H1 (cell line): ENCODE measurements at regions not wholly inside any gene's neighbourhood (a gene's known extent, or its start where the extent isn't known, plus 50 kb on each side); places are given as distances from the start of the nearest gene placed in this dataset.

Experiments used
- CTCF ChIA-PET: fragments of 300-600 bp; sonication (Branson Sonifier 250); formaldehyde crosslinking; loops from one replicate; lab custom pipeline; 2021; ENCODE audit not compliant: partially characterized antibody; lab: Charles Lee
- POLR2A ChIA-PET: fragments of 300-600 bp; sonication (Branson Sonifier 250); formaldehyde crosslinking; loops from one replicate; lab custom pipeline; 2021; ENCODE audit warnings: inconsistent platforms; ENCODE audit not compliant: partially characterized antibody; lab: Charles Lee
- DNase-seq, 2 experiments: peaks; one replicate each; pipeline versions ENCODE4 v3.0.0 to v3.0.0-alpha.2; 2010 to 2022; ENCODE audit warnings: low spot score in 2 of 2, low read depth in 1 of 2, mixed read lengths in 1 of 2
- FAIRE-seq: peaks from 2 replicates; lab custom pipeline; 2011; peaks lifted over from hg19 to GRCh38; lab: Jason Lieb, UNC
- H2AFZ ChIP-seq: 2 replicates; pipeline ENCODE4 v1.8.1; 2012; ENCODE audit warnings: low read length, inconsistent platforms
- H2AK5ac ChIP-seq: 2 replicates; pipeline ENCODE4 v1.6.1; 2013; ENCODE audit warnings: low read depth, low read length
- H2BK120ac ChIP-seq: replicated peaks from 2 replicates; pipeline ENCODE3; 2013; ENCODE audit warnings: low read depth, low read length, inconsistent platforms
- H2BK12ac ChIP-seq: 2 replicates; pipeline ENCODE4 v1.6.1; 2013; ENCODE audit warnings: low read depth, low read length
- H2BK15ac ChIP-seq: 2 replicates; pipeline ENCODE4 v1.6.1; 2013; ENCODE audit warnings: low read length
- H2BK20ac ChIP-seq: 2 replicates; pipeline ENCODE4 v1.6.1; 2013; ENCODE audit warnings: low read length
- H2BK5ac ChIP-seq: 2 replicates; pipeline ENCODE4 v1.6.1; 2013; ENCODE audit warnings: low read depth, low read length
- H3K14ac ChIP-seq: 2 replicates; pipeline ENCODE4 v1.6.1; 2013; ENCODE audit warnings: inconsistent platforms; ENCODE audit not compliant: insufficient read length
- H3K18ac ChIP-seq: 2 replicates; pipeline ENCODE4 v1.6.1; 2013; ENCODE audit warnings: low read length; ENCODE audit errors: extremely low read depth
- H3K23ac ChIP-seq: 2 replicates; pipeline ENCODE4 v1.6.1; 2013; ENCODE audit warnings: inconsistent platforms; ENCODE audit not compliant: insufficient read length
- H3K23me2 ChIP-seq: 2 replicates; pipeline ENCODE4 v1.6.1; 2013; ENCODE audit warnings: low read depth, low read length
- H3K27ac ChIP-seq: 2 replicates; pipeline ENCODE4 v1.6.1; 2011; ENCODE audit warnings: low read depth, low read length, inconsistent platforms
- H3K27me3 ChIP-seq, 4 experiments: replicated peaks in 1 of 4; 1 replicate in 1 of 4; 2 replicates in 3 of 4; pipeline versions ENCODE4 v1.6.1 to v1.8.1; 2011 to 2013; ENCODE audit warnings: low read length in 3 of 4, mild to moderate bottlenecking in 3 of 4, inconsistent platforms in 2 of 4, mixed read lengths in 2 of 4, moderate library complexity in 1 of 4; ENCODE audit not compliant: control insufficient read depth in 3 of 4, insufficient read depth in 3 of 4; ENCODE audit errors: extremely low read depth in 1 of 4
- H3K36me3 ChIP-seq, 4 experiments: 2 replicates each; pipeline versions ENCODE4 v1.6.1 to v1.8.1; 2011 to 2013; ENCODE audit warnings: mild to moderate bottlenecking in 4 of 4, low read length in 3 of 4, moderate library complexity in 2 of 4, control low read depth in 1 of 4, inconsistent platforms in 1 of 4; ENCODE audit not compliant: insufficient read depth in 4 of 4, control insufficient read depth in 2 of 4
- H3K4ac ChIP-seq: replicated peaks from 2 replicates; pipeline ENCODE3; 2013; ENCODE audit warnings: low read length, low read depth, mixed read lengths, inconsistent platforms; ENCODE audit not compliant: insufficient read length
- H3K4me1 ChIP-seq, 4 experiments: replicated peaks in 1 of 4; 1 replicate in 1 of 4; 2 replicates in 3 of 4; pipeline versions ENCODE4 v1.6.1 to v1.8.1; 2011 to 2013; ENCODE audit warnings: low read length in 3 of 4, inconsistent platforms in 2 of 4, mixed read lengths in 1 of 4; ENCODE audit not compliant: insufficient read depth in 4 of 4, control insufficient read depth in 3 of 4
- H3K4me2 ChIP-seq, 2 experiments: 2 replicates each; pipeline versions ENCODE4 v1.6.1 to v1.8.1; 2011 to 2013; ENCODE audit warnings: low read depth in 2 of 2, low read length in 2 of 2, control low read depth in 1 of 2, inconsistent platforms in 1 of 2, mild to moderate bottlenecking in 1 of 2; ENCODE audit not compliant: insufficient read depth in 1 of 2
- H3K4me3 ChIP-seq, 4 experiments: fragments of 200-600, 300-600 bp in 1 of 4; sonication (generic), shearing (Covaris generic), sonication (Bioruptor Twin) in 1 of 4; 2 replicates each; pipeline versions ENCODE4 v1.5.1 to v1.8.1; 2011 to 2016; ENCODE audit warnings: low read length in 4 of 4, low read depth in 3 of 4, control low read depth in 2 of 4, inconsistent platforms in 2 of 4, mild to moderate bottlenecking in 2 of 4, mixed read lengths in 1 of 4, moderate library complexity in 1 of 4; ENCODE audit not compliant: insufficient read depth in 2 of 4; ENCODE audit errors: extremely low read depth in 1 of 4
- H3K56ac ChIP-seq: replicated peaks from 2 replicates; pipeline ENCODE3; 2013; ENCODE audit warnings: low read depth, mild to moderate bottlenecking, mixed read lengths, low read length, inconsistent platforms; ENCODE audit not compliant: insufficient read length
- H3K79me1 ChIP-seq: 2 replicates; pipeline ENCODE4 v1.6.1; 2013; ENCODE audit warnings: low read depth, low read length, control low read depth
- H3K79me2 ChIP-seq, 2 experiments: 2 replicates each; pipeline versions ENCODE4 v1.6.1 to v1.8.1; 2012 to 2013; ENCODE audit warnings: low read length in 2 of 2, mild to moderate bottlenecking in 2 of 2, inconsistent platforms in 1 of 2; ENCODE audit not compliant: insufficient read depth in 2 of 2, control insufficient read depth in 1 of 2
- H3K9ac ChIP-seq, 4 experiments: replicated peaks in 1 of 4; 1 replicate in 1 of 4; 2 replicates in 3 of 4; pipeline versions ENCODE4 v1.6.1 to v1.8.1; 2011 to 2013; ENCODE audit warnings: low read depth in 3 of 4, low read length in 3 of 4, control low read depth in 2 of 4, mild to moderate bottlenecking in 2 of 4, moderate library complexity in 2 of 4, inconsistent platforms in 1 of 4; ENCODE audit errors: extremely low read depth in 1 of 4
- H3K9me3 ChIP-seq, 2 experiments: 2 replicates each; pipeline versions ENCODE4 v1.6.1 to v1.8.1; 2012 to 2013; ENCODE audit warnings: mild to moderate bottlenecking in 2 of 2, moderate library complexity in 2 of 2, control low read depth in 1 of 2, inconsistent platforms in 1 of 2, low read depth in 1 of 2, low read length in 1 of 2, mixed read lengths in 1 of 2; ENCODE audit not compliant: insufficient read depth in 2 of 2
- H4K20me1 ChIP-seq, 2 experiments: replicated peaks in 1 of 2; 2 replicates each; pipeline versions ENCODE3 to v1.8.1; 2011 to 2013; ENCODE audit warnings: inconsistent platforms in 2 of 2, low read length in 2 of 2, mild to moderate bottlenecking in 1 of 2; ENCODE audit not compliant: insufficient read depth in 2 of 2, control insufficient read depth in 1 of 2
- H4K5ac ChIP-seq: 2 replicates; pipeline ENCODE4 v1.6.1; 2013; ENCODE audit warnings: low read length, low read depth, mixed read lengths, inconsistent platforms; ENCODE audit not compliant: insufficient read length
- H4K8ac ChIP-seq: 2 replicates; pipeline ENCODE4 v1.8.0; 2013; ENCODE audit warnings: mild to moderate bottlenecking, moderate library complexity, low read length, inconsistent platforms; ENCODE audit not compliant: insufficient read depth; ENCODE audit errors: extremely low read depth
- H4K91ac ChIP-seq: replicated peaks from 2 replicates; pipeline ENCODE3; 2013; ENCODE audit warnings: low read length, mixed read lengths, inconsistent platforms; ENCODE audit not compliant: insufficient read length
- BACH1 ChIP-seq: IDR thresholded peaks from 2 replicates; pipeline ENCODE4 v1.6.1; 2012; ENCODE audit warnings: low read length, improper control_type of control experiment
- CREB1 ChIP-seq: IDR thresholded peaks from 2 replicates; pipeline ENCODE4 v1.6.1; 2012; ENCODE audit warnings: inconsistent platforms
- CTBP2 ChIP-seq: IDR thresholded peaks from 2 replicates; pipeline ENCODE4 v1.7.0; 2011; ENCODE audit warnings: borderline replicate concordance, mild to moderate bottlenecking, moderate library complexity, mixed read lengths, low read length; ENCODE audit not compliant: insufficient read depth, insufficient read length
- GTF2F1 ChIP-seq: IDR thresholded peaks from 2 replicates; pipeline ENCODE4 v1.6.1; 2012; ENCODE audit warnings: low read depth, low read length, improper control_type of control experiment, borderline replicate concordance
- KDM1A ChIP-seq: fragments of 200-600, 300-600 bp; sonication (generic); IDR thresholded peaks from 2 replicates; pipeline ENCODE4 v1.7.1; 2016; ENCODE audit warnings: mild to moderate bottlenecking, low read length, borderline replicate concordance
- PHF8 ChIP-seq: fragments of 200-600 bp; sonication (generic); conservative IDR thresholded peaks from 2 replicates; pipeline ENCODE4 v1.7.1; 2012; ENCODE audit warnings: low read depth, mild to moderate bottlenecking, inconsistent platforms, low read length, moderate library complexity
- SIN3A ChIP-seq, 2 experiments: IDR thresholded peaks in 1 of 2; conservative IDR thresholded peaks in 1 of 2; 2 replicates each; pipeline ENCODE4 v1.6.1; 2011 to 2012; ENCODE audit warnings: low read length in 2 of 2, improper control_type of control experiment in 1 of 2, low read depth in 1 of 2, mild to moderate bottlenecking in 1 of 2
- SP1 ChIP-seq: IDR thresholded peaks from 2 replicates; pipeline ENCODE4 v1.6.1; 2011; ENCODE audit warnings: low read depth, low read length
- SUZ12 ChIP-seq: fragments of 200-600 bp; sonication (generic); IDR thresholded peaks from 2 replicates; pipeline ENCODE4 v1.6.1; 2012; ENCODE audit warnings: mild to moderate bottlenecking, inconsistent platforms, low read length, moderate library complexity, mixed read lengths
- TCF12 ChIP-seq: IDR thresholded peaks from 2 replicates; pipeline ENCODE4 v1.6.1; 2011; ENCODE audit warnings: low read depth, mild to moderate bottlenecking, low read length
- YY1 ChIP-seq: IDR thresholded peaks from 2 replicates; pipeline ENCODE4 v1.6.1; 2011; ENCODE audit warnings: low read depth, mild to moderate bottlenecking, low read length
- WGBS, 2 experiments: shearing (Covaris generic) in 1 of 2; methylation state at CpG; one replicate each; pipeline versions ENCODE4 v1.1.6 to v1.1.7; 2013 to 2015; ENCODE audit warnings: low lambda C conversion rate in 2 of 2, mixed read lengths in 2 of 2, inconsistent platforms in 1 of 2, low coverage in 1 of 2, missing lambda C conversion rate in 1 of 2; ENCODE audit not compliant: insufficient replicate concordance in 2 of 2, insufficient coverage in 1 of 2, insufficient read length in 1 of 2; ENCODE audit errors: extremely low coverage in 1 of 2, missing lambda C conversion rate in 1 of 2; 5-methylcytosine and 5-hydroxymethylcytosine counted together

DNA sequence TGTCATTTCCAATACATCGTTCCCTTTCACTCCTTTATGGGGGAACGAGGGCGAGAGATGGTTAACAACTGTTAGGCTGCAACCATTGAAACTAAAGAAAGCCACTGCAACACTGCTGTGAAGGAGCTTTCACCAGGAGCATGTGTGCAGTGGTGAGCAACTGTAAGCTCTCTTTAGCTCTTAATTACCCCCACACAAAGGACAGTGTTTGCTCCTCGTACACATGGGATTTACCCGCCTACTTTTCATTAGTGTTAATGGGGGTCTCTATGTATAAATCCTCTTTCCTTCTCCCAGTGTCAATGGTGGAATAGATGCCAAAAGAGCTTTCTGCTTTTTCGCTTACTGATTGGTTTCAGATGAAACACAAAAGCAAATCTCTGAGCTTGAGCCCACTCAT, 343.1 kb downstream of the FLRT2 start:
- Histone ChIP-seq H3K23ac (no peak overlapping the region), H3K79me1 (no peaks in the 10 kb centered on the region), H2AFZ (no peak overlapping the region), H4K20me1 (no peaks in the 10 kb centered on the region), H3K4me1 (peaks cover 0 to 7% (median 1%) of the 10 kb centered on the region in 4 experiments; a peak in 2 of 7 replicates), H2BK120ac (no peak overlapping the region), H4K5ac (no peak overlapping the region), H3K27ac (no peak overlapping the region), H3K36me3 (no peaks in the 10 kb centered on the region), H3K4ac (no peak overlapping the region), H3K27me3 (no peaks in the 10 kb centered on the region), H3K23me2 (no peaks in the 10 kb centered on the region), H3K9ac (no peak overlapping the region), H2BK20ac (no peak overlapping the region), H3K14ac (no peak overlapping the region), H3K18ac (no peak overlapping the region), H4K8ac (no peak overlapping the region), H2AK5ac (no peak overlapping the region), H2BK15ac (no peak overlapping the region), H2BK12ac (no peak overlapping the region), H3K79me2 (no peaks in the 10 kb centered on the region), H4K91ac (no peak overlapping the region), H3K4me3 (no peak overlapping the region), H2BK5ac (no peak overlapping the region), H3K56ac (no peak overlapping the region), H3K9me3 (no peaks in the 10 kb centered on the region), H3K4me2 (no peak overlapping the region)
- TF ChIP-seq TCF12 (no peak), SIN3A (conservative IDR thresholded peaks at IDR 0.05 in 1 of 2, IDR thresholded peaks at IDR 0.05 in 1 of 2; ENCODE audit: low read depth in 1 of 2, low read length in 2 of 2) (no peak), PHF8 (no peak), GTF2F1 (no peak), SUZ12 (no peak), CTBP2 (no peak), CREB1 (no peak), SP1 (no peak), KDM1A (no peak), YY1 (no peak), BACH1 (no peak)
- DNase-seq: no peak
- FAIRE-seq: no peak
- WGBS, 2 experiments: 94% methylated on average over 6 of the region's 6 CpGs; no CpG with 5 or more reads in 1 of the 2 experiments
- POLR2A ChIA-PET: interaction anchor here (1.7 kb wide), 1 partner anchor 8 kb away, joined by 4 read pairs; no protein-coding TSS in a partner anchor
- CTCF ChIA-PET: interaction anchor here (1.2 kb wide), 1 partner anchor 163 kb away, joined by 5 read pairs; no protein-coding TSS in a partner anchor
